HG03066 (cell line): ENCODE measurements at regions not wholly inside any gene's neighbourhood (a gene's known extent, or its start where the extent isn't known, plus 50 kb on each side); places are given as distances from the start of the nearest gene placed in this dataset.
"Not testable (repeated sequence)": the region's sequence is repeated elsewhere in the genome, so short reads cannot be mapped to it uniquely, and the experiment has no call there.

Experiments
- ATAC-seq: cut with Tn5 transposase; IDR thresholded peaks from one replicate; pipeline ENCODE4 v1.9.1; 2021; ENCODE audit warnings: low read depth; ENCODE audit not compliant: unreplicated experiment

DNA sequence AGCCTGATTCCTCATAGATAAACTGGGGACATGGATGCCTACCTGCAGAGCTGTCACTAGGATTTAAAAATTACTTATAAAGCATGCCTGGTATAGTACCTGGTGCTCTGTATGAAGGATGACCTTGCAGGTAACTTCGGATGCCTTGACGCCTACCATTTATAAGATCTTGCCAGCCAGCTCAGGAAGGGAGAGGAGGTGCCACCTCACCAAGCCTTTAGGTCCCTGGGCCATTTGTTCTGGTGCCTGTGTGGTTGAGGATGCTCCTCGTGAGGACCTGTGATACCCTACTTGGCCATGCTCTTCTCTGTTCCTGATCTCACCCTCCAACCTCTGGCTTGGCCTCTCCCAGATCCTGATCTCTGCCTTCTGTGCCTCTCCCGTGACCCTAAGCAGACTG, 85.2 kb downstream of the FDX1 start:
- no peak for ATAC-seq

DNA sequence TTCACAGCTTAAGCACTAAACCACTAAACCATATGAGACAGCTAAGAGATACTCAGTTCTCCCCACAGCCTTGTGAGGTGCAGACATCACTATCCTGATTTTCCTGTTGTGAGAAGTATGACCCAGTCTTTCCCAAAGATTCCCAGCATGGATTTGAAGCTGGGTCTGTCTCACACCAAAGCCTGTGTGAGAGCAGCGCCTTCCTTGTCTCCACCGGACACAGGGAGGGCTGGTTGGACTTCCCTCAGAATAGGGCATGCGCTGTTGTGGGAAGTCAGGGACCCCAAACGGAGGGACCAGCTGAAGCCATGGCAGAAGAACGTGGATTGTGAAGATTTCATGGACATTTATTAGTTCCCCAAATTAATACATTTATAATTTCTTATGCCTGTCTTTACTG, 87.6 kb downstream of the FDX1 start:
- not testable (repeated sequence) for ATAC-seq

DNA sequence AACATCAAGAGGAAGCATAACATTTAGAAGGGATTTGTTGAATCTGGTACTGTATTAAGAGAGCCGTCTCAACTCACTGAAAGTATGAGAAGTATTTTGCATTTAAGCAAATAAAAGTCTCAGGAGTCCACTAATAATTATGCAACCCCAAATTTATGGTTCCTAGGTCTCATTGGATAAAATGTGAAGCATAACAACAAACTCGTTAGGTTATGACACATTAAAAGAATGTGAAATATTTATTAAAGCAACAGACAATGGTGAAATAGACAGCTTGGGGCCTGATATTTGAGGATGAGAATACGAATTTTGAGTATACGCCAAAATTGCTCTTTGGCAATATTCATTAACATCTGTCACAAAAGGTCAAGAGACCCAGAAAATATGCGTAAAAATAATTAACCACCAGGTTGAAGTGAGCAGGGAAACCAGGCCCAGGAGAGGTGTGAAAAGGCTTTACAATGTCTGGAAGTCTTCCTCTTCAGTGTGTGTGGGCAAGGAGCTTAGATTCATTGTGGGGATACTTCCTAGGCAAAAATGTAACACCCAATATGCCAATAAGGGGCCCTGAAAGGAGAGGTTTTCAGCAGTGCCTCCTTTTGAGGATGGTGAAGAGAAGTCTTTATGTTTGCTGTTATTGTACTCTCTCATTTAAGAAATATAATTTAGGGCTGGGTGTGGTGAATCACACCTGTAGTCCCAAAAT, 89.2 kb downstream of the FDX1 start:
- no peak for ATAC-seq

DNA sequence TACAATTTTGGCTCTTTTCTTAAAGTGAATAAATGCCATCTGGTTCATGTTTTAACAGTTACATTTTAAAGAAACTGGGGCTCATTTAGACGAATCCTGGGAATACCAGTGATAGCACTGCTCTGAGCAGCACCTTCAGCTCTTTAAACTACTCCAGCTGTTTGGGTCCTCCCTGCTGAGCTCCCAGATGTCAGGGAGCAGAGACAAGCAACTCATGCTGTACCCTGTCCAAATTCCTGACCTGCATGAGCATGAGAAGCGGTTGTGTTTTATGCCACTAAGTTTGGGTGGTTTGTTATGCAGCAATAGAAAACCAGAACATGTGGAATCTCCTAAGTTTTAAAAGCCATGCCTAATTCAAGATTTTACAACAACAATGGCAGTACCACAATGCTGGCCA, 90.0 kb downstream of the FDX1 start:
- no peak for ATAC-seq

DNA sequence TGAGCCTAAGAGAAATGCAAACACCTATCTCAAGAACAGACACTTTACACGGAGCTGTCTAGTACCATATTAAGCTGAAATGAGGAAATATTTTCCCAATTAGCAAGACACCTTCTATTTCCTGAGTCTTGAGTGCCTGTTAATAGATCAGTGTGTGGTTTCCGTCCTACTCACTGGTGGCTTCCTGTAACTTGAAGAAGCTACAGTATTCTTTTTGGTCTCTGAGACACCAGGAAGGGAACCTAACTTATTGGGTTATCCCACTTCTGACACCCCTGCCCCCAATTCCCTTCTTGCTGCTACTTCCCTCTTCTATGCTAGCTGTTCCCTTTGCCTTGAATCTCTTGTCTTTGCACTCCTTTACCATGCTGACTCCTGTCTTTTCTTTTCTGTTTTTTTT, 92.7 kb downstream of the FDX1 start:
- ATAC-seq: no peak

DNA sequence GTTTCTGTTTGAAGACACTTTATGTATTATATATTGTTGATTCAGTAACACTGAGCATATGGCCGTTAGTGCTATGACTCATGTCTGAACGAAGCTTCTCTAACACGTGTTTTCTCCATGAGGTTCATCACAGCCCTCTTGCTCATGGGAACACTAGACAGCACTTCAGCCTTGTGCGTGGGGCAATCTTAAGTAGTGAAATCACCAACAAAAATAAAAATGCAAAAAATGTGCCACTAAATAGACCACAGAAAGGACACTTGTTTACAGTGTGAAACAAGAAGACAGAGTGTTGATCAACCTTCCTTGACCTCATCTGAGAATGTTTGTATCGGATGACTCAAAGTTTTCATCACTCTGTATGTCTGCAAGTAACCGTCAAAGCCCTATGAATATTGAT, 94.5 kb downstream of the FDX1 start:
- no peak for ATAC-seq

DNA sequence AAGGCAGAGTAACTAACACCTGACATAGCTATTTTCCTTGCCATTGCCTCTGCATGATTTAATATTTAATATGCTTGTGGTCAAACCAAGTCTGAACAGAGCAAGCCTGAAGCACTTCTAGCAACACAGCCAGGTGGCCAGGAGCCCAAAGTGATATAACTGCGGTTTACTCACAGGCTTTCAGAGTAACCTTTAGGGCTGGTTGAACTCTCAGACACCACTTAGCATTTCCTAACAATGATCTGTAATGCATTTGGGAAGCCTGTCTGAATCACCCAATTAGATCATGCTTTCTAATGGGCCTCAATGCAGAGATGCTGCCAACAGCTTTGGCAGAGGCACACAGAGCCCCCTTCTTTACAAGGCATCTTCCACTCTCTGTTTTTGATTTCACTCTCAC, 96.1 kb downstream of the FDX1 start:
- ATAC-seq: peak; percentile 90

DNA sequence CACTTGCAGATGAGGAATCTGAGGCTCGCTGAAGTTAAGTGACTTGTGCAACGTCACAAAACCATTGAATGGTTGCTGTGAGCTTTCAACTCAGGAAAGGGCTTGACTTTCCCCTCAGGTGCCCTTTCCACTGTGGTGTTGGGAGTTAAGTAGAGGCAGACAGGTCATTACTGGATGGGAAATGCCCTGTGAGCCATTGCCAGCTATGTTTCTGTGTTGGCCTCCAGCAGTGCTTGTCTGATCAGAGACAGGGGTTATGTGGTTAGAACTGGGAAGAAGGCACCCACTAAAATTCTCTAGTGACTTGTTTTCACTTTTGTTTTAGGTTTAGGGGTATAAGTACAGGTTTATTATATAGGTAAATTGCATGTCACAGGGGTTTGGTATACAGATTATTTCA, 96.6 kb downstream of the FDX1 start:
- ATAC-seq: peak; percentile 60
